Neural cell (in vitro differentiated cells): ENCODE measurements at regions not wholly inside any gene's neighbourhood (a gene's known extent, or its start where the extent isn't known, plus 50 kb on each side); places are given as distances from the start of the nearest gene placed in this dataset.

Source experiments
- EP300 ChIP-seq: fragments of 450-650 bp; conservative IDR thresholded peaks from 2 replicates; pipeline ENCODE4 v1.6.1; 2014; ENCODE audit warnings: antibody characterized with exemption, mild to moderate bottlenecking, moderate library complexity; ENCODE audit not compliant: poor library complexity, severe bottlenecking
- EZH2 ChIP-seq: fragments of 200-600, 300-800 bp; shearing (Covaris generic), sonication (generic); IDR thresholded peaks from 2 replicates; pipeline ENCODE4 v1.6.1; 2014; ENCODE audit warnings: antibody characterized with exemption, low read length, borderline replicate concordance, mild to moderate bottlenecking; ENCODE audit not compliant: insufficient read depth, poor library complexity, severe bottlenecking
- TF ChIP-seq, protein P1 (sequence below): fragments of 450-650 bp; IDR thresholded peaks from 2 replicates; pipeline ENCODE4 v1.5.1; 2014; ENCODE audit warnings: antibody characterized with exemption, mild to moderate bottlenecking, moderate library complexity; ENCODE audit not compliant: poor library complexity, severe bottlenecking

DNA sequence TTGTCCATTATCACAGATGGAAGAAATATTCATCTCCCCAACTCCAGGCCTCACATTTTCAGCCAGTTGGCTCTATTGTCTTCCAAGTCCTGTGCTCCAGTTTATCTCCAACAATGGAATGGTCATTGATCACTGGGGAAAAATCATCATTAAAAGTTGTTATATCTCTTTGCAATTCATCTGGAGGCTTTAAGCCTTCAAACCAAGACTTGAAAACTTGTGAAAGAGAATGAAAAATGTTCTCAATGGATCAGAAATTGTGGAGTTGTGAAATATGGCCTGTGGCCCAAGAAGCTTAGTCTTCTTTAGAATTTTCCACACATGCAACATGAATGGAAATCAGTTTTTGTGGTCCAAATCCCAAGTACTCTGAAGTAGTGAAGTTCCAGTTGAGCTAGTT lies 569.6 kb downstream of the EBF1 start:
- TF ChIP-seq, protein P1, sequence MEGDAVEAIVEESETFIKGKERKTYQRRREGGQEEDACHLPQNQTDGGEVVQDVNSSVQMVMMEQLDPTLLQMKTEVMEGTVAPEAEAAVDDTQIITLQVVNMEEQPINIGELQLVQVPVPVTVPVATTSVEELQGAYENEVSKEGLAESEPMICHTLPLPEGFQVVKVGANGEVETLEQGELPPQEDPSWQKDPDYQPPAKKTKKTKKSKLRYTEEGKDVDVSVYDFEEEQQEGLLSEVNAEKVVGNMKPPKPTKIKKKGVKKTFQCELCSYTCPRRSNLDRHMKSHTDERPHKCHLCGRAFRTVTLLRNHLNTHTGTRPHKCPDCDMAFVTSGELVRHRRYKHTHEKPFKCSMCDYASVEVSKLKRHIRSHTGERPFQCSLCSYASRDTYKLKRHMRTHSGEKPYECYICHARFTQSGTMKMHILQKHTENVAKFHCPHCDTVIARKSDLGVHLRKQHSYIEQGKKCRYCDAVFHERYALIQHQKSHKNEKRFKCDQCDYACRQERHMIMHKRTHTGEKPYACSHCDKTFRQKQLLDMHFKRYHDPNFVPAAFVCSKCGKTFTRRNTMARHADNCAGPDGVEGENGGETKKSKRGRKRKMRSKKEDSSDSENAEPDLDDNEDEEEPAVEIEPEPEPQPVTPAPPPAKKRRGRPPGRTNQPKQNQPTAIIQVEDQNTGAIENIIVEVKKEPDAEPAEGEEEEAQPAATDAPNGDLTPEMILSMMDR, result no peak
- TF ChIP-seq EZH2 (no peak), EP300 (no peak)
